Upper lobe of left lung (tissue), 4 donors: ENCODE measurements at regions not wholly inside any gene's neighbourhood (a gene's known extent, or its start where the extent isn't known, plus 50 kb on each side); places are given as distances from the start of the nearest gene placed in this dataset.

ENCODE experiments used
- CTCF ChIP-seq, 6 experiments: fragments of 450-650 bp in 4 of 6; fragments of 200-600 bp in 2 of 6; sonication (generic) in 2 of 6; IDR thresholded peaks; one replicate each; pipeline ENCODE4 v1.5.1; 2016 to 2019; ENCODE audit warnings: antibody characterized with exemption in 6 of 6
- EP300 ChIP-seq, 4 donors: sonication (generic); formaldehyde crosslinking; IDR thresholded peaks; one replicate each; pipeline ENCODE4 v1.5.1; 2017; ENCODE audit warnings: antibody characterized with exemption in 4 of 4, control low read depth in 2 of 4
- POLR2A ChIP-seq, 4 donors: fragments of 450-650 bp; IDR thresholded peaks; one replicate each; pipeline ENCODE4 v1.5.1; 2016 to 2017; ENCODE audit warnings: antibody characterized with exemption in 4 of 4, mild to moderate bottlenecking in 2 of 4
- POLR2AphosphoS5 ChIP-seq, 2 donors: sonication (generic); formaldehyde crosslinking; IDR thresholded peaks; one replicate each; pipeline ENCODE4 v1.5.1; 2017; ENCODE audit warnings: antibody characterized with exemption in 2 of 2

GRCh38 chrX:113009837-113010236, 169.2 kb upstream of the AMOT start:
- TF ChIP-seq CTCF (IDR thresholded peaks at IDR 0.05) (no peak), EP300 (IDR thresholded peaks at IDR 0.05) (no peak), POLR2A (IDR thresholded peaks at IDR 0.05) (no peak), POLR2AphosphoS5 (IDR thresholded peaks at IDR 0.05) (no peak)
